ENCODE measurements at regions not wholly inside any gene's neighbourhood (a gene's known extent, or its start where the extent isn't known, plus 50 kb on each side); places are given as distances from the start of the nearest gene placed in this dataset.

GRCh38 chr3:161800985-161801559 is 304.5 kb downstream of the OTOL1 start:
- DNase-seq (ENCODE audit: low spot score): no peak

DNA sequence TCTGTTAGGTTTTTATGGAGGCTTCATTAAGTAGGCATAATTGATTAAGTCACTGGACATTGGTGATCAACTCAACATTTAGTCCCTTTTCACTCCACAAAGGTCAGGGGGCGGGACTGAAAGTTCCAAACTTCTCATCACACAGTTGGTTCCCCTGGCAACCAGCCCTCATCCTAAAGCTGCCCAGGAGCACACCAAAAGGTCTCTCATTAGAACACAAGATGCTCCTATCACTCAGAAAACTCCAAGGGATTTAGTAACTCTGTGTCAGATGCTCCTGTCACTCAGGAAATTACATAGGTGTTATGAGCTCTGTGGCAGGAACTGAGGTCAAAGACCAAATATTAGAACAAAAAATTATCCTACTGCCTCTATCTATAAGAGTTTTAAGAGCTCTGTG is 321.5 kb downstream of the OTOL1 start:
- no peak for DNase-seq (ENCODE audit: low spot score)

- DNase-seq (ENCODE audit: low spot score): no peak
Observed at GRCh38 chr3:161821591-161821990, 325.0 kb downstream of the OTOL1 start.

- DNase-seq (ENCODE audit: low spot score): no peak
Observed at GRCh38 chr3:161822291-161822690, 325.7 kb downstream of the OTOL1 start.

GRCh38 chr3:161823910-161824309 is 327.3 kb downstream of the OTOL1 start:
- no peak for DNase-seq (ENCODE audit: low spot score)

GRCh38 chr3:161838021-161838420 is 341.4 kb downstream of the OTOL1 start:
- DNase-seq (ENCODE audit: low spot score): no peak

GRCh38 chr3:161848376-161848775 is 351.8 kb downstream of the OTOL1 start:
- DNase-seq (ENCODE audit: low spot score): no peak

DNA sequence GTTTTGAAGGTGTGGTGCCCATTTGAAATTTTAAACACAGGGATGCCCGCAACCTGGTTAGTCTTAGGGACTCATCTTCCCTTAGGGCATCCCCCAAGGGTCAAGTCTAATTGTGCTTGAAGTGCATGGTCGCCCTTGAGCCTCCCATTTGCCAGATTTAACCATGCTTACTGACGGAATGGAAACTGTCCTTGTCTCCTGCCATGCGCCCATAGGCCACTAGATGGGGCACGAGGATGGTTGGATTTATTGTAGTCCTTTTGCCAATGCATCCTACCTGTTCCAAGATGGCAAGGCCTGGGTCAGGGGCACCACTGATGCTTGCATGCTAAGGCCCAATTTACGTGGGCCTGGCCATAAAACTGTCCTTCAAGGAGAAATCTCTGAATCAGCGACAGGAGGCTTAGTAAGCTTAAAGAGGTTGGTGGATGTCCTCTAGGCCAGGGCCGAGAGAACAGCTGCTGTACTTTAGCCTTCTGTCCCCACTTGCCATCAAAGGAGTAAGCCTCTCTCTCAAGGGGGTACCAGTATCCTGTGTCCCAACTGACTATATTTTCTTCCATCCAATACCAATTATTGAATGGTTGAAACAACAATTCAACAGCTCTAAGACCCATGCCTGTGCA is 355.4 kb downstream of the OTOL1 start:
- DNase-seq (ENCODE audit: low spot score): peak; percentile 82

- DNase-seq (ENCODE audit: low spot score): no peak
Observed at GRCh38 chr3:161852744-161853143, 356.1 kb downstream of the OTOL1 start.

- peak; percentile 90 for DNase-seq (ENCODE audit: low spot score)
Observed at GRCh38 chr3:161854232-161854771, 357.7 kb downstream of the OTOL1 start.

GRCh38 chr3:161859057-161859456 is 362.4 kb downstream of the OTOL1 start:
- DNase-seq (ENCODE audit: low spot score): no peak

- no peak for DNase-seq (ENCODE audit: low spot score)
Observed at GRCh38 chr3:161859865-161860450, 363.4 kb downstream of the OTOL1 start.

- no peak for DNase-seq (ENCODE audit: low spot score)
Observed at GRCh38 chr3:161863775-161864174, 367.2 kb downstream of the OTOL1 start.

DNA sequence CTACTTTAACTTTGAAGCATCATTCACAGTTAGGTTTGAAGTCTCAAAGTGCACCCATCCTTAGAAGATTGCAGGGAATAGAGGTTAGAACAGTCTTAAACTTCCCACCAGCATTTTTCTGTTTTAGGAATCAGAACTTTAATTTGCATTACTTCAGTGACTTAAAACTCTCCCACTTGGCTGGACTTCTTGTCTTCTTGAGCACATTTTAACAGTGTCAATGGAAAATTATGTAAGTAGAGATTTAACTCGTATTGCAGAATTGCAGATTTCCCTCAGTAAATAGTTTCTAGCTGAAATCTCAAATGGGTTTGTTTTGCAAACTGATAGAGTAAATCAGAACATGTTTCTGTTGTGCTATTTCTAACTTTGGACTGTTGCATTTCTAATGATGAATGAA is 369.6 kb downstream of the OTOL1 start:
- no peak for DNase-seq (ENCODE audit: low spot score)

DNA sequence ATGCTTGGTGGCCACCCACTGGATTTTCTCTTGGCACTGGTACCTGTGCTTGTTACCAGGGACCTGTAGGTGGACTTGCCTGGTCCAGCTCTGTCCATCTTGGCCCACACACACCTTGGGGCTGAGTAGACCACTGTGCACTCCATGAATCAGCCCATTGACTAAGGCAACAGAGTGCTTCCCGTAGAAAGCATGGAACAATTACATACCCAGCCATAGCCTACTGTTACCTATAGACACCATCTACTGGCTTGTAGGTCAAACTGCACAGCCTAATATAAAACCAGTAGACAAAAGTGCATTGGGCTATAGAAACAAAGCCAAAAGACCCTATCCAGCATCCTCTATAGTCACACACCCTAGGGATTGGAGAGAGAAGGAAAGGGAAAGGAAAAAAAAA is 378.9 kb downstream of the OTOL1 start:
- DNase-seq (ENCODE audit: low spot score): no peak

DNA sequence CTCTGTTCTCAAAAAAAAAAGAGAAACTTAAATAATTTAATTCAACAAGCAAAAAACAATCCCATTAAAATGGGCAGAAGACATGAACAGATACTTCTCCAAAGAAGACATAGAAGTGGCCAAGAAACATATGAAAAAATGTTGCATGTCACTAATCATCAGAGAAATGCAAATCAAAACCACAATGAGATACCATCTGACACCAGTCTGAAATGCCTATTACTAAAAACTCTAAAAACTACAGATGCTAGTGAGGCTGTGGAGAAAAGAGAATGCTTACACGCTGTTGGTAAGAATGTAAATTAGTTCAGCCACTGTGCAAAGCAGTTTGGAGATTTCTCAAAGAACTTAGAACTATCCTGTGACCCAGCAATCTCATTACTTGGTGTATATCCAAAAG is 382.9 kb downstream of the OTOL1 start:
- DNase-seq (ENCODE audit: low spot score): no peak

GRCh38 chr3:161884830-161885229 is 388.2 kb downstream of the OTOL1 start:
- DNase-seq (ENCODE audit: low spot score): no peak

GRCh38 chr3:161890147-161890625 is 393.6 kb downstream of the OTOL1 start:
- peak; percentile 83 for DNase-seq (ENCODE audit: low spot score)

DNA sequence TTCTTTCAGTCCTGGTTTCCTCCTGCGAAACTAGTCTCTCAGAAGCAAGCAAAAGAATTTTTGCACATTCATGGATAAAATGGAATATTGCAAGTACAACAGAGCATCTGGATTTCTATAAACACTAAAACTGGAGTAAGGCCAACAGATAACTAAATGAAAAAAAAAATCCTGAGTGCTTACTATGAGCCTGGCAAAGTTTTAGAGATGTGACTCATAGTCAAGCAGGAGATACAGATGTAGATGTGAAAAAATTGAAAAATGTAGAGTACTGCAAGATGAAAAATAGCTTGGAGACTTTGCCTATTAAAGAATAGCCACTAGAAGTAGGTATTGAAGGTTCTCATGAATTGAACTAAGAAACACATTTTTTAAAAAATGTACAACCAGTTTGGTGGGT is 397.4 kb downstream of the OTOL1 start:
- no peak for DNase-seq (ENCODE audit: low spot score)

DNA sequence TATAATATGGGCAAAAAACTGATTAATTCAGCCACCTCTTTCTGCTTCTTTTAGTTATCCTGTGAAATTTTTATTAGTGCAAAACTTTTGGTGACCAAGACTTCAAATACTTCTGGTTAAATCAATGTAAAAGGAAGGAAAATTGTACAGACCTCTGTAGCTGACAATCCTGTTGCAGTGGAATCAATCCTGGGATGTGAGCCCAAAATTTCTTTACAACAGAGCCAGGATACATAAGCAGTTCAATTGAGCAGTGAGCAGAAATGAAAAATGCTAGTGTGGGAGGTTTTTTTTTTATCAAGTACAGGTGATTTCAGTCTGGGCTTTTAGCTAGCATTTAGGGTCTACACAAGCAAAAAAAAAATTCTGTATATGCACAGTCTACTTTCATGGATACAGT is 398.0 kb downstream of the OTOL1 start:
- DNase-seq (ENCODE audit: low spot score): no peak

DNA sequence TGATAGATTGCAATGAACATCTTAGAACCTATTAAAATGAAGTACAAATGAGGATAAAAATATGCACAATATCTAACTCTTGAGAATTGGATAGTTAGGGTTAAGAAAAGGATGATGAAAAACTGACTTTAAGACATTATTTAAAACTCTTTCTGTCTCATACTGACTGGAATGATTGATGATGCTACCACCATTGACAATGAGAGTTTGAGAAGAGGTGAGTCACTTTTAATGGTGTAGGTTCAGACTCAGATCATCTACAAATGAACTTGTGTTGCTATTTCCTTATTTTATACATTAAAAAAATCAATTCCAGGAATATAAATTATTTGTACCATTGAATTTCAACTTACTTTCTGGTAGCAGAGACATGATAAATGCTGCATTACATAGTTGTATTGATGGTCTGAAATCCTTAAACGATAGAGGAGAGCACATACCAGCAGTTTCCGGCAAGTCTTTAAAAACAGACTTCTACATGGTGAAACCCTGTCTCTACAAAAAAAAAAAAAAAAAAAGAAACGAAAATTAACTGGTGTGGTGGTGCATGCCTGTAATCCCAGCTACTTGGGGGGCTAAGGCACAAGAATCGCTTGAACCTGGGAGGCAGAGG is 409.0 kb downstream of the OTOL1 start:
- no peak for DNase-seq (ENCODE audit: low spot score)

GRCh38 chr3:161913786-161914389 is 417.3 kb downstream of the OTOL1 start:
- peak; percentile 19 for DNase-seq (ENCODE audit: low spot score)
